ENCODE measurements at regions not wholly inside any gene's neighbourhood (a gene's known extent, or its start where the extent isn't known, plus 50 kb on each side); places are given as distances from the start of the nearest gene placed in this dataset.
"Not testable (repeated sequence)": the region's sequence is repeated elsewhere in the genome, so short reads cannot be mapped to it uniquely, and the experiment has no call there.

- no peak for DNase-seq (ENCODE audit: low spot score)
These were observed 197.8 kb downstream of the MEMO1 start for GRCh38 chr2:31813016-31813415.

DNA sequence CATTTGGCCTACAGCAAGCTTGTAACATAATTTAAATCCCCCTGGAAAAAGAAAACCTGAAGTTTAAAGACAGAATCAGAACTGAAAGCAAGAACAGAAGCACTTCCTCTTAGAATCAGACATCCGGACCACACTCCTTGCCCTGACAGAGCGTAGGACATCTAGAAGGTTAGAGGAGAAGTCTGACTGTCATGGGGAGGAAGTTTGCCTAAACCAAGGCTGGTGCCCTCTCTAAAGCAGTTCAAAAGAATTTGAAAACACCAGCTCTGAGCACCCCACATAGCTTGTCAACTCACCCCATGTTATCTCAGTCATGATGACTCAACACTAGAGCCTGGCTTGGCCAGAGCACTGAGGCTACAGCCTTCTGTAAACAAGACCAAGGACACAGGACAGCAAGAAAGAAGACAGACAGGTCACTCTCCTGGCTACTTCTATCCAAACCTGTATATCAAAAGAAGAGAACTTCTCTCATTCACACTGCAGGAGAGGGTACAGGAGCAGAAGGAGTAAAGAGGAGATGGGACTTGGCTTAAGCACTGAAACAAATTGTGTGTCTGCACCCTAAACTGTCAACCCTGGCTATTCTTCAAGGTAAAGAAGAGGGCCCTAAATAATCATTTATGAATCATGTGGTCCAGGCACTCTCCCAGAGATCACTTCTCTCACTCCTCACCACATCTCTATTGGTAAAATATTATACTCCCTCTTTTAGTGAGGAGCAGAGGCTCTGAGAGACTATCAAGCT is 198.6 kb downstream of the MEMO1 start:
- DNase-seq (ENCODE audit: low spot score): no peak

GRCh38 chr2:31811482-31811881 is 199.3 kb downstream of the MEMO1 start:
- DNase-seq (ENCODE audit: low spot score): no peak

GRCh38 chr2:31810200-31810917 is 200.4 kb downstream of the MEMO1 start:
- no peak for DNase-seq (ENCODE audit: low spot score)

- no peak for DNase-seq (ENCODE audit: low spot score)
These were observed 205.1 kb downstream of the MEMO1 start for GRCh38 chr2:31805688-31806087.

- DNase-seq (ENCODE audit: low spot score): not testable (repeated sequence)
These were observed 207.2 kb downstream of the MEMO1 start for GRCh38 chr2:31803481-31804153.

DNA sequence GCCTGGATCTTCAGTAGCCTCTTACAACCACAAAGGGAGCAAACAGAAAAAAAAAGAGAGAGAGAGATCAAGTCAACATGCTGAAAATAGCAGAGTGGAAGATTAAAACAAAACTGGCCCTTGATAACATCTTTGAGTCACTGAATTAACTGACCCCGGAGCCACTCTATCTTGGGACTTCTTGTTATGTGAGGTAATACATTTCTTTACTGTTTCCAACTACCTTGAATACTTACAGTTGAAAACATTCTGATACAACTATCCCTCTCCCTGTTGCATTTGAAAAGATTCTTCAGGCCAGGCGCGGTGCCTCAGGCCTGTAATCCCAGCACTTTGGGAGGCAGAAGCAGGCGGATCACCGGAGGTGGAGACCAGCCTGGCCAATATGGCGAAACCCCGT is 208.1 kb downstream of the MEMO1 start:
- DNase-seq (ENCODE audit: low spot score): no peak

DNA sequence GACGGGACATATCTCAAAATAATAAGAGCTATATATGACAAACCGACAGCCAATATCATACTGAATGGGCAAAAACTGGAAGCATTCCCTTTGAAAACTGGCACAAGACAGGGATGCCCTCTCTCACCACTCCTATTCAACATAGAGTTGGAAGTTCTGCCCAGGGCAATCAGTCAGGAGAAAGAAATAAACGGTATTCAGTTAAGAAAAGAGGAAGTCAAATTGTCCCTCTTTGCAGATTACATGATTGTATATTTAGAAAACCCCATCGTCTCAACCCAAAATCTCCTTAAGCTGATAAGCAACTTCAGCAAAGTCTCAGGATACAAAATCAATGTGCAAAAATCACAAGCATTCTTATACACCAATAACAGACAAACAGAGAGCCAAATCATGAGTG is 211.5 kb downstream of the MEMO1 start:
- DNase-seq (ENCODE audit: low spot score): not testable (repeated sequence)

DNA sequence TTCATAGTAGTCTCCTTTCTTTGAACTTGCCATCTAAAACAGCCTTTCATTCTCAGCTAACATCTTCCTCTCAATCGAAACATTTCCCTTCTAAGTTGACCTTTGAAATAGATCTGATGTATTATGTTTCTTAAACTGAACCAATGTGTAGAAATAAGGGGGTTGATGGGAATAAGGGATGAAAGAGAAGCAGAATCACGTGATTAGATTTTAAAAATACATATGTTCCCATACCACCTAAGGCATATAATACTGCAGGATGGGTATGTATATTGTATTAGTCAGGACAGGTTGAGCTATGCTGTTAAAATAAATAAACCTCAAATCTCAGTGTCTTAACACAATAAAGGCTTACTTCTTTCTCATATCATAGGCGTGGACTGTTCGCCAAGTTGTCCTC is 207.5 kb upstream of the SRD5A2 start:
- DNase-seq (ENCODE audit: low spot score): no peak

- peak; percentile 15 for DNase-seq (ENCODE audit: low spot score)
These were observed 205.1 kb upstream of the SRD5A2 start for GRCh38 chr2:31785876-31786275.

- DNase-seq (ENCODE audit: low spot score): no peak
These were observed 204.1 kb upstream of the SRD5A2 start for GRCh38 chr2:31784868-31785267.

- not testable (repeated sequence) for DNase-seq (ENCODE audit: low spot score)
These were observed 202.8 kb upstream of the SRD5A2 start for GRCh38 chr2:31783446-31784091.

DNA sequence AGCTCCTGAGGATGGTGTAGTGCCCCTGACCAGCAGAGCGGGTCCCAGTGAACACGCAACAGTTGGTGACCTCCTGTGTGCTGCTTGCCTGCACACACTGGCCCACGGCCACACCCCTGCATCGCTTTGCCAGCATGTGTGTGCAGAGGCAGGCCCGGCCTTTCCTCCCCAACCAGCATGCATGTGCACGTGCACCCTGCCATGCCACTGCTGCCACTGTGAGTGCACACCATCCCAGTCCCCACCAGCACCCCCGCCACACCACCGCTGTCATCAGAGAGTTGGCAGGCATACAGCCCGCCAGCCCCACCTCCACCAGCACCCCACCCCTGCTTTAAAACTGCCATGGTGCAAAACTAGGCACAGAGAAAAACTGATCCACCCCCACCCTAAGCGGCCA is 197.4 kb upstream of the SRD5A2 start:
- no peak for DNase-seq (ENCODE audit: low spot score)

GRCh38 chr2:31770741-31771140 is 190.0 kb upstream of the SRD5A2 start:
- DNase-seq (ENCODE audit: low spot score): no peak

GRCh38 chr2:31765078-31765945 is 184.6 kb upstream of the SRD5A2 start:
- no peak for DNase-seq (ENCODE audit: low spot score)

GRCh38 chr2:31764169-31764568 is 183.4 kb upstream of the SRD5A2 start:
- DNase-seq (ENCODE audit: low spot score): no peak

- peak; percentile 8 for DNase-seq (ENCODE audit: low spot score)
These were observed 181.3 kb upstream of the SRD5A2 start for GRCh38 chr2:31762085-31762484.

DNA sequence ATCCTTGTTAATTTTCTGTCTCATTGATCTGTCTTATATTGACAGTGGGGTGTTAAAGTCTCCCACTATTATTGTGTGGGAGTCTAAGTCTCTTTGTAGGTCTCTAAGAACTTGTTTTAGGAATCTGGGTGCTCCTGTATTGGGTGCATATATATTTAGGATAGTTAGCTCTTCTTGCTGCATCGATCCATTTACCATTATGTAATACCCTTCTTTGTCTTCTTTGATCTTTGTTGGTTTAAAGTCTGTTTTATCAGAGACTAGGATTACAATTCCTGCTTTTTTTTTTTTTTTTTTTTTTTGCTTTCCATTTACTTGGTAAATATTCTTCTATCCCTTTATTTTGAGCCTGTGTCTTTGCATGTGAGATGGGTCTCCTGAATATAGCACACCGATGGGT is 176.6 kb upstream of the SRD5A2 start:
- DNase-seq (ENCODE audit: low spot score): not testable (repeated sequence)

DNA sequence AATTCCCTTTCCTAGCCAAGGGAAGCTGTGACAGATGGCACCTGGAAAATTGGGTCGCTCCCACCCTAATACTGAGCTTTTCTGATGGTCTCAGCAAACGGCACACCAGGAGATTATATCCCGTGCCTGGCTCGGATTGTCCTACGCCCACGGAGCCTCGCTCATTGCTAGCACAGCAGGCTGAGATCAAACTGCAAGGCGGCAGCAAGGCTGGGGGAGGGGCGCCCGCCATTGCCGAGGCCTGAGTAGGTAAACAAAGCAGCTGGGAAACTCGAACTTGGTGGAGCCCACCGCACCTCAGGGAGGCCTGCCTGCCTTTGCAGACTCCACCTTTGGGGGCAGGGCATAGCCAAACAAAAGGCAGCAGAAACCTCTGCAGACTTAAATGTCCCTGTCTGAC is 168.0 kb upstream of the SRD5A2 start:
- DNase-seq (ENCODE audit: low spot score): not testable (repeated sequence)

- DNase-seq (ENCODE audit: low spot score): no peak
These were observed 167.3 kb upstream of the SRD5A2 start for GRCh38 chr2:31748041-31748440.

GRCh38 chr2:31739161-31739560 is 158.4 kb upstream of the SRD5A2 start:
- DNase-seq (ENCODE audit: low spot score): no peak
